Suppressor macrophage treated with lipopolysaccharide for 4 hours (primary cell): ENCODE measurements at regions not wholly inside any gene's neighbourhood (a gene's known extent, or its start where the extent isn't known, plus 50 kb on each side); places are given as distances from the start of the nearest gene placed in this dataset.
"Not testable (repeated sequence)": the region's sequence is repeated elsewhere in the genome, so short reads cannot be mapped to it uniquely, and the experiment has no call there.

Experiments
- DNase-seq: peaks from one replicate; pipeline ENCODE4 v3.0.0-alpha.2; 2020

DNA sequence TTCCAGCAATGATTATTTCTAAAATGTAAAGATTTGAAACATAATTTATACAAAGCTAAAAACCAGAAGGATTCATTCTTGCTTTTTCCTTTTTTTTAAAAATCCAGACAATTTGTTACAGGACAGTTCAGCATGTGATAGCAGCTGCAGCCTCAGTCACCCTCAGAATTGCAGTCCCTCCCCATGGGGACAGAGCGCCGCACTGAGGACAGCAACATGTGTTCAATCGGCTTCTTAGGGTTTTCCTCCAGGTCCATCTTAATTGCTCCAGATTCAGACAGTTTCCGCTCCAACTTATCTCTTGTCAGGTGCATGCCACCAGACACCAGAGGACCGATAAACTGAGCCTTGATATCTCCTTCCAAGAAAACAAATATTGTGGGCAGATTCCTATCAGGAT is 134.9 kb upstream of the TBC1D5 start:
- DNase-seq: no peak

DNA sequence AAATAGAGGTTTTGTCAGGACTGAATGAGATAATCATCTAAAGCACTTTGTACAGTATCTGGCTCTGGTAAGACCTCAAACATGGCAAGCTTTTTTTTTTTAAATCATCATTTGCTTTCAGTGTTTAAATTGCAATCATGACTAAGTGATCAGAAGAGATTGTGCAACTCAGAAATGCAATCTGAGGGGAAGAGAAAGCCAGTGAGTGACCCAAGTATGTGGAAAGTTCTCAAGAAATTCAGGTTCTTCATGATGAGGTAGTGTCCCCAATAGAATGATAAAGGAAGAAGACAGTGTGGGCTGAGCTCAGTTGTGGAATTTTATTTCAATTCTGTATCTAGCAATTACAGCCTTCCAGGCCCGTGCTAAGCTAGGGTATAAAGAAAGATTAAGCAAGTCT is 132.2 kb upstream of the TBC1D5 start:
- peak; percentile 74 for DNase-seq

DNA sequence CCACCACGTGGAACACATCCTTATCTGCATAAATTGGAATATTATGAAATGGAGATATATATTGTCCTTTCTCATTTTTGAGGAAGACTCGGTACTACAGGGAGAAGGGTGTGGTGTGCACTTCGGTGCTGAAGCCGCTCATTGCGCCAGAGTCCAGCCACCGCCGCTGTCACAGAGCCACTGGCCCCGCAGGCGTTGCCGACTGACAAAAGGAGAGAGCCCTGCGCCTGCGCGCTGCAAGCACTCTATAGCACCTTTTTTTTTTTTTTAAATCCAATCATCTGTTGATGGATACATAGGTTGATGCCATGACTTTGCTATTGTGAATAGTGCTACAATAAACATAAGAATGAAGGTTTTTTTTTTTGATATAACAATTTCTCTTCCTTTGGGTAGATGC is 130.0 kb upstream of the TBC1D5 start:
- no peak for DNase-seq

DNA sequence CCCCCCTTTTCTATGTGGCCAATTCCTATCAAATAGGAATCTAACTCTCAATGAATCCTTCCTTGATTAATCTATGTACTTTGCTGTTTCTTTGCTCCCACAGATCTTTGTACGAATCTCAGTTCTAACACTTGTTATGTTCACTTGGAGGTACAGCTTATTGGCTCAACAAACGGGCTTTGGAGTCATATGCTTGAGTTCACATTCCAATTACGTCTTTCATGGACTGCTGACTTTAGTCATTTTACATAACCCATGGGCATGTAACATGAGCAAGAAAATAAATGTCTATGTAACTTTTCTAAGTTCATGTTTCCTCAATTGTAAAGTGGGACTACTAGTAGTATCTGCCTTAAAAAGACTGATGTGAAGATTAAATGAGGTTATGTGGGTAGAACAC is 123.2 kb upstream of the TBC1D5 start:
- DNase-seq: no peak

DNA sequence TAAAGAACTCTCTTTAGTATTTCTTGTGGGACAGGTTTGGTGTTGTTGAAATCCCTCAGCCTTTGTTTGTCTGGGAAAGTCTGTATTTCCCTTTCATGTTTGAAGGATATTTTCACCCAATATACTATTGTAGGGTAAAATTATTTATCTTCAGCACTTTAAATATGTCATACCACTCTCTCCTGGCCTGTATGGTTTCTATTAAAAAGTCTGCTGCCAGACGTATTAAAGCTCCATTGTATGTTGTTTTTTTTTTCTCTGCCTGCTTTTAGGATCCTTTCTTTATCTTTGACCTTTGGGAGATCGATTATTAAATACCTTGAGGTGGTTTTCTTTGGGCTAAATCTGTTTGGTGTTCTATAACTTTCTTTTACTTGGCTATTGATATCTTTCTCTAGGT is 119.0 kb upstream of the TBC1D5 start:
- DNase-seq: no peak

DNA sequence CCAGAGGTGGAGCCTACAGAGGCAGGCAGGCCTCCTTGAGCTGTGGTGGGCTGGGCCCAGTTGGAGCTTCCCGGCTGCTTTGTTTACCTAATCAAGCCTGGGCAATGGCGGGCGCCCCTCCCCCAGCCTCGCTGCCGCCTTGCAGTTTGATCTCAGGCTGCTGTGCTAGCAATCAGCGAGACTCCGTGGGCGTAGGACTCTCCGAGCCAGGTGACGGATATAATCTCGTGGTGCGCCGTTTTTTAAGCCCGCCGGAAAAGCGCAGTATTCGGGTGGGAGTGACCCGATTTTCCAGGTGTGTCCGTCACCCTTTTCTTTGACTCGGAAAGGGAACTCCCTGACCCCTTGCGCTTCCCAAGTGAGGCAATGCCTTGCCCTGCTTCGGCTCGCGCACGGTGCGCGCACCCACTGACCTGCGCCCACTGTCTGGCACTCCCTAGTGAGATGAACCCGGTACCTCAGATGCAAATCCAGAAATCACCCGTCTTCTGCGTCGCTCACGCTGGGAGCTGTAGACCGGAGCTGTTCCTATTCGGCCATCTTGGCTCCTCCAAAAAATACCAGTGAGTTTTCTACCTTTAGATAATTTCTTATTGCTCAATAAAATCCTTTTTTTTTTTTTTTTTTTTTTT is 118.5 kb upstream of the TBC1D5 start:
- not testable (repeated sequence) for DNase-seq

DNA sequence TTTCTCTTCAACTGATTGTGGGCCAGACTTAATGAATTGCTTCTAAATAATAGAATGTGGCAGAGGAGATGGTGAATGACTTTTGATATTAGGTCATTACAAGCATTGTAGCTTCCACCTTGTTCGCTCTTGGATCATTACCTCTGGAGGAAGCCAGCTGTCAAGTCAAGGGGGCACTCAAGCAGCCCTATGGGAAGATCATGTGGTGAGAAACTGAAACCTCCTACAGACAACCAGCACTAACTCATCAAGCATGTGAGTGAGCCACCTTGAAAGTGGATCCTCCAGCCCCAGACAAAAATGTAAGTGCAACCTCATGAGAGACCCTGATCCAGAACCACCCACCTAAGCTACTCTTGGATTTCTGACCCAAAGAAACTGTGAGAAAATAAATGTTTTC is 109.8 kb upstream of the TBC1D5 start:
- no peak for DNase-seq

DNA sequence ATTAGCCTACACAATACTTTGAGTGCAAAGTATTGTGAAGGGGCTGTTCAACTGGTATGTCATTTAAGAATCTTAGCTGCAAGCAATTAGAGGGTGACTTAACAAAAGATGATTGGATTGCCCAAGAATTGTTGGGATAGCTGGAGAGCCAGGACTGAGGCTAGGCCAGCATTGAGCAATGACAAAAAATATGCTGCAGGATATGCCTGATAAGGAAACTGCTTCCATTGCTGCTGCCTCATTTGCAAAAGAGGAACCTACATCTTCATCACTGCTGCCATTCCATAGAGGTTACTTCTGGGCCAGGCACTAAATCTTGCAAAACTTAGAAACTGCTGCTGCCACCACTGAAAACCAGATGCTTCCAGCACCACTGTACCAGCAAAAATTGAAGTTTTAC is 108.0 kb upstream of the TBC1D5 start:
- peak; percentile 61 for DNase-seq

DNA sequence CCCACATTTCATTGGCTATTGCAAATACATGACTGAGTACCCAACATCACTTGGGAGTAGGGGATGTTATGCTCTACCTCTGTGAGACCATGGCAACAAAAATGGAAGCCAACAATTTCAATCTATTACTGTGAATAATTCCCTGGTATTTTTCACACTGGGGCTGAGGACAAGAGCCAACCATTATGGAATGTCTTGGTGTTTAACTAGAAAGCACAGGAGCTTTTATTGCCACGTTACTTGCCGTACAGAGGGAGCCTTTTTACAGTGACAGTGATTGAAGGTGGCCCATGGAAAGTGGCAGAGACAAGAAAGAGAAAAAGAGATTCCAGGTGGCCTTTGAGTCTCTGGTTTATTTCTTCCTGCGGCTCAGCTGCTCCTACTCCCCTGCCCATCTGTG is 105.7 kb upstream of the TBC1D5 start:
- no peak for DNase-seq

DNA sequence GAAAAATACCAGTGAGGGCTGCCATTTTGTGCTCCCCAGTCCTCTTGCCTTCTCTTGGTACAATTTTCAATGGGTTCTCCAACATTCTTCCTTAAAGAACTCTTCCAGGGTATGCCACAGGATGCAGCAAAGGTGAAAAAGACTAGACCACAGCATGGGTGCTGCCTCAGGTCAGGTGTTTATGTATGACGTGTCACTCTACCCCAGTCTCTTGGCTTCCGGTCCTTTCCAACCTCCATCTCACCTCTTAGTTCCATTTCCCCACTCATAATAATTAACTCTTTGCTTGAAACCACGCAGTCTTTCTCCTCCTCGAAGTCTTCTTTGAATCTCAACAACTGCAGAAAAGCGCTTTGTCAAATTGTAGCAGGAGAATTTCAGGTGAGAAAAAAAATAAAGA is 104.7 kb upstream of the TBC1D5 start:
- DNase-seq: no peak

DNA sequence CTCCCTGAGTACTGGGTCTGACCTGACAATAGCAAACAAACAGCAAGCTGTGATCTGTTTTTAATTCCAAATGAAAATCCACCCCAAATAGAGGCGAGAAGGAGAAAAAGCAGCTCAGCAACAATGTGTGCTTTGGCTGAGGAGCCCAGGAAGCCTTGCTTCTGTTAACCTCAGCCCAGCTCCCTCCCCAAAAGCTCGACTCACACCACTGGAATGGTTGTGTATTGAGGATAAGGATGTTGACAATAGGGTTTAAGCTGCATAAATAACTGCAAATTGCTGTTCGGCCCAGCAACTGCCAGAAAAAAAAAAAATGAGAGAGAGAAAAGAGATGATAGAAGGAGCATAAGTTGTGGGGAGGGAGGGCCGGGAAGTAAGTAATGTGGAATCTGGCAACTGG is 104.0 kb upstream of the TBC1D5 start:
- no peak for DNase-seq

DNA sequence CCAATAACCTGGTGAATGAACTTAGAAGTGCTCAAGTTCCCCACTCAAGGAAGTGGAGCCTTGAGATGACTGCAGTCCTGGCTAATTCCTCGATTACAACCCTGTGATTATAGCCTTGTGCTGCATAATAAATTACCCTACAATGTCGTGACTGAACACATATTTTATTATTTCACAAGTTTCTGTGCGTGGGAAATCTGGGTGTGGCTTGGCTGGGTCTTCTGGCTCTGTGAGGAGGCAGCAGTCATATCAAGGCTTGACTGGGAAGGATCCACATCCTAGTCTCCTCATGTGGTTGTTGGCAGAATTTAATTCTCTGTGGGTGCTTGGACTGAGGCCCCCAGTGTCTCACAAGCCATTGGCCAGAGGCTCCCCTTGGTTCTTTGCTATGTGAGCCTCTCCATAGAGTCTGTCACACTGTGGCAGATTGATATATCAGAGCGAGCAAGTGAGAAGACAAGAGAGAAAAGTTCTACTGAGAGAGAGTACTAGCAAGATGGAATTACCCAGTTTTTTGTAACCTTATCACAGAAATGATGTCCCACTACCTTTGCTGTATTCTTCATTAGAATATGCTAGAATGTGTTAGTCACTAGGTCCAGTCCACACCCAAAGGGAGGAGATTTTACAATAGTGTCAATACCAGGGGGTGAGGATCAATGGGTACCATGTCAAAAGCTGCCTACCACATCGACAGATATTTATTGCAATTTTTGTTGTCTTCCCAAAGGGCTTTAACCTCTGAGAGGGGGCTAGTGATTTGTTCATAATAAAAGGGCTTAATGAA is 102.8 kb upstream of the TBC1D5 start:
- peak; percentile 2 for DNase-seq

DNA sequence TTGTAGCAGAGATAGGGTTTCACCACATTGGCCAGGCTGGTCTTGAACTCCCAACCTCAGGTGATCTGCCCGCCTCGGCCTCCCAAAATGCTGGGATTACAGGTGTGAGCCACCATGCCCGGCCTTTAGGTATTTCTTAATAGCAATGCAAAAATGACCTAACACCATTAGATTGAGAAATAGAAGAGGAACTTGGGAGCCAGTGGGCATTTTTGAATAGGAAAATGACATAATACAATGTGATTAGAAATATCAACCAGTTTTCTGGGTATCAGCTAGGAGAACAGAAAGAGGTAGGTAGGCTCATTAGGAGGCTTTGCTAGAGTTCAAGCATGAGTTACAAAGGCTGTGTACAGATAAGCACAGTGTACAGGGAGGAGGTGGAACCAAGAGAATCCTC is 101.8 kb upstream of the TBC1D5 start:
- peak; percentile 32 for DNase-seq

DNA sequence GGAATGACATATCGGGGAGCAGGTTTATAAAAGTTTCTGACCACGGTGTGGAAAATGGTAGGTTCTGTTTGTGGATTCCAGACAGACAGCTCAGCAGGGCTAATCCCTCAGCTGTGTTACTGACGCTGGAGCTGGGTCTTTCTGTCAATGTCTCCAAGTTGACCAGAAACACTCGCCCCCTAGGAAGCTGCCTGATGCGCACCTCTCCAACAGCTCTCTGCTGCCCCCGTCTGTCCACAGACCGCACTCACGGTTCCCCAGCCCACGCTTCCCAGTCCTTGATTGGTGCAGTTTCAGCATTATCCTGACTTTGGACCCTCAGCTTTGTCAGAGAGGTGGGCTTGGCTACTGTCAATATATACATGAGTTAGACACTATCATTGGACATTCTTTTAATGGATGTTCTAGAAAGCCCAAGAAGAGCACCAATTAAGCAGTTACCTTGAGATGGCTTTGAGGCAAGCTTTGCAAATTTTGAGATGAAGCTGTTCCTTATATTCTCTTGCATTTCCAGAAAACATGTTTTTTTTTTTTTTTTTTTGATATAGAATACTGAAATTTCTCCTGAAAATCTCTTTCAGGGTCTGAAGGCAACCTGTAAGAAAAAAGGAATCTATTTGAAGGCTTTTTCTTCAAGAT is 98.9 kb upstream of the TBC1D5 start:
- peak; percentile 83 for DNase-seq

DNA sequence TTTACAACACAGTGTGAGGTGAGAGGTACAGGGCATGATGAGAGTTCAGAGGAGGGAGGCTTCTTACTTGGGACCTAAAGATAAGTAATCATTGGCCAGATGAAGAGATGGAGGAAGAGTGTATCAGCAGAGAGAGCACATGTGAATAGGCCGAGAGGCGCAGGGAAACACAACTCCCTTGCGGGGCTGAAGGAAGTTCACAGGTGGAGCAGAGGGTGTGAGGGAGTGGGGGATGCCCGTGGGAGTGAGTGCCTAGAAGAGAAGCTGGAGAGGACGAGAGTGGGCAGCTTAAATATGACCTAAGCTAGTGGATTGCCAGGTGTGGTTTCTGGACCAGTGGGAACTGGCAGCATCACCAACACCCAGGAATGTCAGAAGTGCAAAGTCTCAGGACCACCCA is 98.2 kb upstream of the TBC1D5 start:
- no peak for DNase-seq

DNA sequence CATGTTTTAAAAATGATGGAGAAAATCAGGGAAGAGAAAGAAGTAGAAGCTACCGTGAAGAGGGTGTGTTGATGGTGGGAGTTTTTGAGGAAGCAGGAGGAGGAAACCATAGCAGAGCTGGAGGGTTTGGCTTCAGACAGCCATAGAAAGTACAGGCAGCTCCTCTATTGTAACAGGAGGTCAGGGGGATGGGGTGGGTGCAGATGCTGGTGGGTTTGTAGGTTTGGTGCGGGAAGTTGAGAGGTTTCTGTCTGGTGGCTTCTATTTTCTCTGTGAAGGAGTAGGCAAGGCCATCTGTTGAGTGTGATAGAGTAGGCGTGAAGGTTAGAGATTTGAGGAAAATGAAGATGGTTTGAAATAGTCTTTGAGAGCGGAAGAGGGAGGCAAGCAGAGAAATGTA is 97.7 kb upstream of the TBC1D5 start:
- DNase-seq: no peak

DNA sequence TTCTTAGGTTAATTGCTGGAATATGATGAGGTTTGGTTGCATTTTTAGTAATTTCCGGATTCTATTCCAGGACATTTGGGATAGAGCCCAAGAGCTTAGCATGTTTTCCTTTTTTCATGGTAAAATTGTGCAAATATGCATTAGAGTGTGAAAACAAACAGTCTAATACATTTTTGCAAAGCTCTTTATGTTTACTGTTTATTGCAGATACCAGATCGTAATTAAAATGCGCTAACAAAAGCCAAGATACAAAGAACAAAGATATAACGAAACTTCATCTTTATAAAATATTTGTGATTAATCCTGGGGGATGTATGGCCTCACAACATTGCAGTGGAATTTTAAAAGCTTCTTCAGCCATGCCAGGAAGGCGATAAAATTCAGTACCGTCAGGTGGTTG is 94.5 kb upstream of the TBC1D5 start:
- DNase-seq: no peak

DNA sequence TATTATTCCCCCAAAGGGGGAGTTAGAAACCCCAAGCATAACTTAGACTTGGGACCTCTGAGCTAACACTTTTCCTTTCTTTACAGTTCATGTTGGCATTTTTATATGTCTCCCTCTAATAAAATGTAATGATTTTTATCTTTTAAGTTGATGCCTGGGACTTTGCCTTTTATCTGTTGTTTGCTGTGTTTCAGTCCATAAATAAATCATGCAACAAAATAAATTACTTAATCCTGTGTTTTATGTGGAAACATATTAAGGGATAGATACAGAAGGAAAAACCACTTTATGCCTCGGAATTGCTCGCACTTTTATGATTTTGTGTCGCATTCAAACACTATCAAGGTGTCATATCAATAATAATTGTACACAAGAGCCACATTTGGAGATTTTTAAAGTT is 93.7 kb upstream of the TBC1D5 start:
- DNase-seq: no peak

DNA sequence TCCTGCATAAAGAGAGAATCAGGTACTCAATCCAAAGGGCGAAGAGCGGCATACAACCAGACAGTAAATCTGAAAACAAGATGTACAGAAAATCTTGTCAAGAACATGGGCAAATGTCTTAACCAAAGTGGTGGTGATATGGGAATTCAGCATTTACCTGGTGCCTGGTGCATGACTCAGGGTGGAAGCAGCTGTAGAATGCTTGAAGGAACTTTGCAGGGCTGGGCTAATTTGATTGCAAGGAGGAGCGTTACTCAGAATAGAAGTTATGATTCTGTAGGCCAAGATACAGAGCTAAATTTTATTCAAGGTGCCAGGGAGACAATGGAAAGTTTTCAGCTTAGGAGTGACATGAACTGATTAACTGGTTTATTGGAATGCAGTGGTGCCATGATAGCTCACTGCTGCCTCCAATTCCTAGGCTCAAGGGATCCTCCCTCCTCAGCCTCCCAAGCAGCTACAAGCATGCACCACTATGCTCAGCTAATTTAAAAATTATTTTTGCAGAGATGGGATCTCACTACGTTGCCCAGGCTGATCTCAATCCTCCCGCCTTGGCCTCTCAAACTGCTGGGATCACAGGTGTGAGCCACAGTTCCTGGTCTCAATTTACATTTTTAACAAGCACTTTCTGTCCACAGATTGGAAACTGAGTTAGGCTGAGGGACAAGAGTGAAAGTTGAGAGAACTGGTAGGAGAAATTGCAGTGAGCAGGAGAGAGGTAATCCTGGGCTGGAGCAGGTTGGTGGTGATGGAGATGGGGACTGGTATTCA is 91.5 kb upstream of the TBC1D5 start:
- DNase-seq: no peak

DNA sequence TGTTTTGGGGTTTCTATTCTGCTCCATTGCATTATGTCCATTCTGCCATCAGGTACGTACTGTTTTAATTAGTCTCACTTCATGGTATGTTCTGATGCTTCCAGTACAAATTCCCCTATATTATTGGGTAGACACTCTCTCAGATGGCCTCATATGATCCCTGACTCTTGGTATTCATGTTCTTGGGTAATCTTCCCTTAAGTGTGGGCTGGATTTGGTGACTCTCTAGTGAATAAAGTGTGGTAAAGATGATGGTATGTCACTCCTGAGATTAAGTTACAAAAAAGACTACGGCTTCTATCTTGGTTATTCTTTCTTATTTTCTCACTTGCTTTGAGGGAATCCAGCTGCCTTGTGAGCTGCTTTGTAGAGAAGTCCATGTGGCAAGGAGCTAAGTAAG is 89.6 kb upstream of the TBC1D5 start:
- peak; percentile 59 for DNase-seq

DNA sequence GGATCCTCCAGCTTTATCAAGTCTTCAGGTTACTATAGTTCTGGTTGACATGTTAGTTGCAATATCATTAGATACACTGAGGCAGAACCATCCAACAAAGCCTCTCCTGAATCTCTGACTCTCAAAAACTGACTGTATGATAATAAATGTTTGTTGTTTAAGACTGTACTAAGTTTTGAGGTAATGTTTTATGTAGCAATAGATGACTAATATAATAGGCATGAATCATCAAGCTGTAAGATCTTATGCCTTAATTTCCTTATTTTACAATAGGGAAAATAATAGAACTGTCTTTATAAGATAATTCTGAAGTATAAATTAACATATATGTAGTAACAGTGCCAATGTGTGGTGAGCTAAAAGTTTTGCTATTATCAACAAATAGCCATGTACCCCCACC is 88.9 kb upstream of the TBC1D5 start:
- DNase-seq: peak; percentile 47

DNA sequence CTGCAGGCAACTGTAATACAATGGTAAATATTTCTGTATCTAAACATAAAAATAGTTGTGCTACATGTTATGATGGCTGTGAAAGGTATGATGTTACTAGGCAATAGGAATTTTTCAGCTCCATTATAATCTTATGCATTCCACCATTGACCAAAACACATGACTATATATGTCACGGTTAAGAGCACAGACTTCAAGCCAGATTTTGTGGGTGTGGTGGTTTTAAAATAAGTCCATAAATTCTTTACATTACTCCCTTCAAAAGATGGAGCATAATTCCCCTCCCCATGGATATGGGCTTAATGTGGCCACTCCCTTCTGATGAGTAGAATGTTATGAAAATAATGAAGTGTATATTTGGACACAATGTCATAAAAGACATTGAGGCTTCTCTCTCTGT is 88.4 kb upstream of the TBC1D5 start:
- no peak for DNase-seq

DNA sequence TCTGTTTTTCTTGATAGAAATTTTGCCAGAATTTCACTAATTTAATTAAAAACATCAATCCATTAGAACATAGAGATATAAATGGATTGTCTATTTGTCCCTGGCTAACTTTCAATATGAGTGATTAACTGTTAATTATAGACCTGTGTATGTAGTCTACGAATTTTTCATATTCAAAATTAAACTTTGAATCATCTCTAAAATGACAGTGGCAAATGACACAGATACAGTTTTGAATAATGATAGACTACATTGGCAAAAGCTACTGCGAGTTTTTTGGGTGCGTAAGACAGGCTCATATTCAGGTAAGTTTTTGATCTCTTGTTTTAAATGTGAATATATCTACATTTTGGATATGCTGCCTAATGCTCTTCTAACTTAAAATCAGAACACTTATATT is 86.0 kb upstream of the TBC1D5 start:
- no peak for DNase-seq

DNA sequence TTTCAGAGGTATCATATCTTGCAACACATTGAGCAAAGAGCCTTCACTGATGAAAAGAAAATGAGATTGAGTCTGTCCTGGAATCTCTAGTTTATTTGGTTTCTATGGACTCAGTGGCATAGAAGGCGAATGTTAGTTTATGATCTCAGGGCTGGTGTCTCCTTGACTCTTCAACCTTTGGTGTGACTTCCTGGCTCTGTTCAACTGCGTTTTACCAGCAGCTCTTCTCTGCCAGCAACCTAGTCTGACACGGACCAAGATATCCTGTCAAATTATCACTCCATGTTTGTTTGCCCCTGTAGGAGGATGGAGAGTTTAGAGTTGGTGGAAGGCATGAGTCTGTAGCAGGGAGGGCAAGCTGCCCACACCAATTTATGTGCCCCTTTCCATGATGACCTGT is 82.9 kb upstream of the TBC1D5 start:
- DNase-seq: no peak
